GM19467 (cell line): ENCODE measurements at regions not wholly inside any gene's neighbourhood (a gene's known extent, or its start where the extent isn't known, plus 50 kb on each side); places are given as distances from the start of the nearest gene placed in this dataset.

Experiments used
- ATAC-seq: cut with Tn5 transposase; IDR thresholded peaks from one replicate; pipeline ENCODE4 v1.9.1; 2021; ENCODE audit warnings: mild to moderate bottlenecking, moderate library complexity; ENCODE audit not compliant: unreplicated experiment

GRCh38 chr2:226017537-226017936 is 618.0 kb downstream of the NYAP2 start:
- no peak for ATAC-seq

- ATAC-seq, result no peak
Measured at GRCh38 chr2:226017107-226017506, 617.6 kb downstream of the NYAP2 start.

- no peak for ATAC-seq
Measured at GRCh38 chr2:226011716-226012450, 612.4 kb downstream of the NYAP2 start.

GRCh38 chr2:226002438-226002837 is 602.9 kb downstream of the NYAP2 start:
- no peak for ATAC-seq

- no peak for ATAC-seq
Measured at GRCh38 chr2:226001716-226002115, 602.2 kb downstream of the NYAP2 start.

GRCh38 chr2:225999692-226000091 is 600.2 kb downstream of the NYAP2 start:
- ATAC-seq, result no peak

- no peak for ATAC-seq
Measured at GRCh38 chr2:225998653-225999052, 599.1 kb downstream of the NYAP2 start.

GRCh38 chr2:225998116-225998515 is 598.6 kb downstream of the NYAP2 start:
- ATAC-seq, result no peak

GRCh38 chr2:225996462-225996828 is 596.9 kb downstream of the NYAP2 start:
- no peak for ATAC-seq

GRCh38 chr2:225995796-225996461 is 596.4 kb downstream of the NYAP2 start:
- no peak for ATAC-seq

- no peak for ATAC-seq
Measured at GRCh38 chr2:225994748-225995405, 595.4 kb downstream of the NYAP2 start.

- ATAC-seq, result no peak
Measured at GRCh38 chr2:225993430-225993829, 593.9 kb downstream of the NYAP2 start.

- ATAC-seq, result no peak
Measured at GRCh38 chr2:225989809-225990208, 590.3 kb downstream of the NYAP2 start.

GRCh38 chr2:225980372-225980771 is 580.9 kb downstream of the NYAP2 start:
- ATAC-seq, result no peak

GRCh38 chr2:225971433-225971832 is 571.9 kb downstream of the NYAP2 start:
- no peak for ATAC-seq

- ATAC-seq, result no peak
Measured at GRCh38 chr2:225948903-225949302, 549.4 kb downstream of the NYAP2 start.

- ATAC-seq, result no peak
Measured at GRCh38 chr2:225938991-225939390, 539.5 kb downstream of the NYAP2 start.

- ATAC-seq, result no peak
Measured at GRCh38 chr2:225937625-225938187, 538.2 kb downstream of the NYAP2 start.

GRCh38 chr2:225932811-225933413 is 533.4 kb downstream of the NYAP2 start:
- ATAC-seq, result no peak

GRCh38 chr2:225930687-225931086 is 531.2 kb downstream of the NYAP2 start:
- ATAC-seq, result no peak

GRCh38 chr2:225920621-225921220 is 521.2 kb downstream of the NYAP2 start:
- no peak for ATAC-seq
